GM19452 (cell line): ENCODE measurements at regions not wholly inside any gene's neighbourhood (a gene's known extent, or its start where the extent isn't known, plus 50 kb on each side); places are given as distances from the start of the nearest gene placed in this dataset.

Experiments used
- ATAC-seq: cut with Tn5 transposase; IDR thresholded peaks from one replicate; pipeline ENCODE4 v1.9.1; 2021; ENCODE audit not compliant: unreplicated experiment

- no peak for ATAC-seq
These were observed 126.3 kb downstream of the MSX2 start for GRCh38 chr5:174850565-174851169.

DNA sequence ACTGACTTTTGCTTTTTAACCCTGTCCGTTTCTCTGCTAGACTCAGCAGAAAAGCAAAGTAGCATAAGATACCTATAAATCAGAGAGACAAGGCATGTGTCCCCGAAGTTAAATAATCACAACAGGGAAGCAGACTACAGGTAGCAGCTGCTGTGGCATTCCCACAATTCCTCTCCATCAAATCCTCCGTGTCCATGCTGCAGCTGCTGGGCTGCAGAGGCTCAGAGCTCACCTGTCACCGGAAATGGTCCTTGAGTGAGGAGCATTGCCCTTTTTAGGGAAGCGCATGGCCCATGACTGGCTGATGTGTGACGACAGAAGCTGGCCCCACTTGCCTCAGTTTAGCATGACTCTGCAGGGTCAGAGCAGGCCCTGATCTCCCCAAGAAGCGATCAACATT lies 125.0 kb downstream of the MSX2 start:
- ATAC-seq, result no peak

DNA sequence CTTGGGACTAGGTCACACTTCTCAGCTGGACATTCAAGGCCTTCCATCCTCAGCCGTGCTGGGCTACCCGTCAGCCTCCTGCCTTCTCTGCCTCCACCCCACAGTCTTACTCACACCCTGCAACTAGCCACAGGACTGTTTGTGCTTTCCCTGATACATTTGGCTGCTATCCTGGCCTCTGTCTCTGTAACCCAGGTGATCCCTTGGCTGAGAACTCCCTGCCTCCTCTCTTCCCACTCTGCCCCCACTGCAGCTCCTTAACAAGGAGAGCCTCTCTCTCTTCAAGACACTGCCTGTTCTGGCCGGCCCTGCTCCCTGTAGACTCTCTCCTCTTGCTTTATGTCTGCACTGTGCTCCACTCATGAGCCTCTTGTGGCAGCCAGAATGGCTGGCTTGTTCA lies 120.6 kb downstream of the MSX2 start:
- ATAC-seq, result no peak

GRCh38 chr5:174843263-174844250 lies 119.2 kb downstream of the MSX2 start:
- no peak for ATAC-seq

DNA sequence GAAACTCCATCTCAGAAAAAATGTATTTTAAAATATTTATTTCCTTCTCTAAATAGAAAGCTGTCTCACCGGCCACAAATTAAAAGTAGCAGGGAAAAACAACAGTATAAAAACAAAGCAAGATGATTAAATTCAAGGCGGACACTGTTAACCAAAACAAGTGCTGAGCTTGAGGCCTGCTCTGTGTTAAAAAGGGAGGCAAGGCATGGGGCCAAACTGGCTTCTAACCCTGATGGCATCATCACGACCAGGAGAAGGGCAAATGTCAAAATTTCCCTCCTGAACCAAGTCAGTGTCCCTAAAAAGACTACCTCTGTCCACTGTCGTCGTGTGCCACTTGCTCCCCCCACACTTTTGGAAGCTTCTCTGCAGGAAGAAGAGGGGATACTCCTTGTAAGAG lies 116.1 kb downstream of the MSX2 start:
- no peak for ATAC-seq

GRCh38 chr5:174839196-174839595 lies 114.8 kb downstream of the MSX2 start:
- ATAC-seq, result no peak

DNA sequence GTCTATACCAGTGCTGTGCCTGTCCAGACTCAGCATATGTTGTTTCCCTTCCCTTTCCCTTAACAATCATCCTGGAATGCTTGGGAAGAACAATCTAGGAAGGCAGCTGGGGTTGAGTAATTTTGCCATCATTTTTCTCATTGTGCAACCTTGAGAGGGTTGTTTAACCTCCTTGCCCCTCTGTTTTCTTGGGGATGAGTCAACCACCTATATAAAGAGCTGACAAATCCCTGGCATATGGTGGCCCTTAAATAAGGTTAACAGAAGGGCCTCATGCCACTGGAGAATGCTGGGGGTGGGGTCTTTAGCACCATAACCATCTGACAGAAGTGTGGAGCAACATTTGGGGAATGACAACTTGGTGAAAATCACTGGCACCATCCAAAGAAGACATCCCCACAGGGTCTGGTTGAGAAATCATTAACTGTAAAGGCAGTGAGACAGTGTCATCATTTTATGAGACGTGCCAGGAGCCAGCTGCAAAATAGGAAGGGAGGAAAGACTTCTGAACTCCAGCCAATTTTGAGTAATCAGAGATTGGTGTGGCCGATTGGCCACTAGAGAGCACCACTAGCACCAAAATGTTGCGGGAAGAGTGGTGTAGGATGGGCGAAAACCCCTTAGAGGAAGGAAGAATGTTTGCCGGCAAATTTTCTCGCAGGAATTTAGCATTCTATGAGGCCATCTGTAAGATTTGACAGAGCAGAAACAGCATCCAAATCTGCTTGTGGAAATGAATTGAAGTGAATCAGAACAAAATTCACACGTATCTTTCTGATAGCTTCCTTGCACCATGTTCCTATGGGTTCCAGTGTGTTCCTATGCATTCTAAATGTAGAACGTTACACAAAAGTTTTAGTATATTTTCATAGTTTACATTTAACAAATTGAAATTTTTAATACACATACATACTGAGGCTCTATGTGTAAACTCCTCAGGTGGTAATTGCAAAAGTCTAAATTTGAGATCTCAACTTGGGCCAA lies 113.8 kb downstream of the MSX2 start:
- ATAC-seq, result no peak

- no peak for ATAC-seq
These were observed 109.7 kb downstream of the MSX2 start for GRCh38 chr5:174834081-174834480.

- ATAC-seq, result no peak
These were observed 108.4 kb downstream of the MSX2 start for GRCh38 chr5:174832811-174833210.

- ATAC-seq, result no peak
These were observed 107.6 kb downstream of the MSX2 start for GRCh38 chr5:174832025-174832424.

DNA sequence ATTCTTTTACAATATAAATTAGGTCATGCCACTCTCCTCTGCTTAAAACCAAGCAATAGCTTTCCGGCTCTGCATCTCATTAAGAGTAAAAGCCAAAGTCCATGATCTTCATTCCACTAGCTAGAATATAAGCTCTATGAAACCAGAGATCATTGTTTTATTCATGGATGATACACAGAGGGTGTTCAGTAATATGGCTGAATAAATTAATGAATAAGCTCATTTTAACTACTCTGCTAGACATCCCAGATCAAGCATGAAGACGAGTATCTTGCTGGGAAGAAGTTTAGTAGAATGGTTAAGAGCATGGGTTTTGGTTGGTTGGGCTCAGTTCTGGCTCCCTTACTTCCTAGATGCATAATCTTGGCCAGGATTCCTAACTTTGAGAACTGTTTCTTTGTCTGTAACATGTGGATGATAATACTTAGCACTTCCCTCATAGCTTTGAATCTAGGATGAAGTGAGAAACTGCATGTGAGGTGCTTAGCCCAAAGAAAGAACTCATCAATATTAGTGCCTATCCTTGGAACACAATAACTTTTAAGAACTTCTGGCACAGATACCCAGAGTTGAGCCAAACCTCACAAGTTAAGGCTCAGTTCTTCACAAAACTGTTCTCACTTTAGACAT lies 106.8 kb downstream of the MSX2 start:
- ATAC-seq, result no peak

GRCh38 chr5:174829511-174829864 lies 105.1 kb downstream of the MSX2 start:
- ATAC-seq, result no peak

GRCh38 chr5:174828804-174829510 lies 104.6 kb downstream of the MSX2 start:
- no peak for ATAC-seq

- ATAC-seq, result no peak
These were observed 103.2 kb downstream of the MSX2 start for GRCh38 chr5:174827558-174827957.

GRCh38 chr5:174825587-174825986 lies 101.2 kb downstream of the MSX2 start:
- ATAC-seq, result no peak

GRCh38 chr5:174818430-174818829 lies 94.0 kb downstream of the MSX2 start:
- no peak for ATAC-seq

GRCh38 chr5:174817610-174818009 lies 93.2 kb downstream of the MSX2 start:
- no peak for ATAC-seq

DNA sequence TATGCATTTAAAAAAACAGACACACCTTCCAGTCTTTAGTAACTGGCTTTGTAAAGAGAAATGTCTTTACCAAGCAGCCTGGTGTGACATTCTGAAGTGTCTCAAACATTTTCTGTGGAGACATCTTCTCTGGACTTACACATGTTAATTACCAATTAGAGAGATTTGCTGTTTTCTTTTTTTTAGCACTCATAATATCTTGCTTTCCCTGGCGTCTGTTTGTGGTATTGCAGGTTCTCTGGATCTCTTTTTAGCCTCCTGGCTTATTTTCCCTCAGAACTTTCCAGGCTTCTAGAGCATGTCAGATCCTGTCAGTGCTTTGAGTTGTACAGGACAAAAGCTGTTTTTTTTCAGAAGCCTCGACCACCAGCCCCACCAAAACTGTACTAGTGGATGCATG lies 92.5 kb downstream of the MSX2 start:
- ATAC-seq, result no peak

DNA sequence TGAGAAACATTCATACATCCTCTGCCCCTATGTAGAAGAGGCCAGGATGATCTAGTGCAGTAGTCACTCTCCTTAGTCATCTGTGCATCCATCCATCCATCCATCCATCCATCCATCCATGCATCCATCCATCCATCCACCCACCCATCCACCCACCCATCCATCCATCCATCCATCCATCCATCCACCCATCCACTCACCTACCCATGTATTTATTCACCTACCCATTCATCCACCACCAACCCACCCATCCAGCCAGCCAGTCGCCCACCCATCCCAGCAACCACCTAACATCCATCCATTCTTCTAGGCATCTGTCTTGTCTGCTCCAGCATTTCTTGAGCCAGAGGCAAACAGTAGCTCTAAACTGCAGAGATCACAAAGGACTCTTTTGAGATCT lies 87.1 kb downstream of the MSX2 start:
- no peak for ATAC-seq

DNA sequence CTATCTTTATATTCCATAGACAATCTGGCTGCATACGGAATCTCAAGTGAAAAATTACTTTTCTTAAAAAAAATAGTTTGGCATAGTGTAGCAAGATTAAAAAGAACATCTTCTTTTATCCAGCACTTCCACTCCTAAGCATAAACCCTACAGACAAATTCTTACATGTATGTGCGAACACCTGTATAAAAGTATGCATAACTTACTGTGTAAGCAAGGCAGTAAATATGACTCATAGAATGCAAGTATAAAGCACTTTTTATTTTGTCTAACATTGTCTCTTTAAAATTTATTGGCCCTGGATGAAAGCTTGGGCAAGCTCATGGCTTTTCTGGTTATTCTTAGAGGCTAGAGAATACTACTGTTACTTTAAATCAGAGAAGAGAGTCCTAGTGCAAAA lies 86.4 kb downstream of the MSX2 start:
- ATAC-seq, result no peak
